Muscle layer of duodenum (tissue), 2 donors: ENCODE measurements at regions not wholly inside any gene's neighbourhood (a gene's known extent, or its start where the extent isn't known, plus 50 kb on each side); places are given as distances from the start of the nearest gene placed in this dataset.

ENCODE experiments used
- H3K27ac ChIP-seq: one replicate; pipeline ENCODE4 v1.7.0; 2013; ENCODE audit warnings: mild to moderate bottlenecking, low read length
- H3K27me3 ChIP-seq: one replicate; pipeline ENCODE4 v1.7.0; 2013; ENCODE audit warnings: low read depth, mild to moderate bottlenecking, control low read depth, low read length
- H3K36me3 ChIP-seq, 2 donors: one replicate each; pipeline ENCODE4 v1.7.0; 2013; ENCODE audit warnings: low read length in 2 of 2, control low read depth in 1 of 2, mild to moderate bottlenecking in 1 of 2; ENCODE audit not compliant: insufficient read depth in 2 of 2, control insufficient read depth in 1 of 2
- H3K4me1 ChIP-seq, 2 donors: one replicate each; pipeline ENCODE4 v1.7.0; 2013; ENCODE audit warnings: low read length in 2 of 2, mild to moderate bottlenecking in 2 of 2, control low read depth in 1 of 2, moderate library complexity in 1 of 2; ENCODE audit not compliant: insufficient read depth in 2 of 2, control insufficient read depth in 1 of 2
- H3K4me3 ChIP-seq, 2 donors: one replicate each; pipeline ENCODE4 v1.7.0; 2013; ENCODE audit warnings: low read length in 2 of 2, low read depth in 1 of 2, mild to moderate bottlenecking in 1 of 2
- H3K9me3 ChIP-seq, 2 donors: one replicate each; pipeline ENCODE4 v1.7.0; 2013; ENCODE audit warnings: low read length in 2 of 2, control low read depth in 1 of 2, mild to moderate bottlenecking in 1 of 2; ENCODE audit not compliant: control insufficient read depth in 1 of 2
- donor health status: healthy.

GRCh38 chr6:14834851-14835530 lies 410.9 kb upstream of the JARID2 start:
- Histone ChIP-seq H3K36me3 (no peaks in the 10 kb centered on the region), H3K9me3 (no peaks in the 10 kb centered on the region), H3K27ac (no peak overlapping the region), H3K4me1 (peaks cover 0 to 5% of the 10 kb centered on the region in 2 donors), H3K4me3 (no peak overlapping the region), H3K27me3 (no peaks in the 10 kb centered on the region)

- Histone ChIP-seq H3K4me1 (peaks cover 0 to 5% of the 10 kb centered on the region in 2 donors), H3K36me3 (no peaks in the 10 kb centered on the region), H3K27me3 (no peaks in the 10 kb centered on the region), H3K9me3 (no peaks in the 10 kb centered on the region), H3K27ac (no peak overlapping the region), H3K4me3 (no peak overlapping the region)
These were observed 408.4 kb upstream of the JARID2 start for GRCh38 chr6:14837435-14837834.

GRCh38 chr6:14838133-14838583 lies 407.7 kb upstream of the JARID2 start:
- Histone ChIP-seq H3K27me3 (no peaks in the 10 kb centered on the region), H3K9me3 (no peaks in the 10 kb centered on the region), H3K36me3 (no peaks in the 10 kb centered on the region), H3K4me3 (no peak overlapping the region), H3K4me1 (peaks cover 0 to 5% of the 10 kb centered on the region in 2 donors), H3K27ac (no peak overlapping the region)

GRCh38 chr6:14841901-14842421 lies 403.9 kb upstream of the JARID2 start:
- peaks cover 0 to 5% of the 10 kb centered on the region in 2 donors for H3K4me1 ChIP-seq
- H3K27me3 ChIP-seq = no peaks in the 10 kb centered on the region
- H3K4me3 ChIP-seq = no peak overlapping the region
- no peaks in the 10 kb centered on the region for H3K36me3 ChIP-seq
- H3K9me3 ChIP-seq = no peaks in the 10 kb centered on the region
- no peak overlapping the region for H3K27ac ChIP-seq

GRCh38 chr6:14844411-14844810 lies 401.5 kb upstream of the JARID2 start:
- Histone ChIP-seq H3K27ac (no peak overlapping the region), H3K36me3 (no peaks in the 10 kb centered on the region), H3K4me3 (no peak overlapping the region)

GRCh38 chr6:14848019-14848418 lies 397.9 kb upstream of the JARID2 start:
- no peaks in the 10 kb centered on the region for H3K36me3 ChIP-seq
- H3K4me3 ChIP-seq = no peak overlapping the region
- no peak overlapping the region for H3K27ac ChIP-seq
- no peaks in the 10 kb centered on the region for H3K27me3 ChIP-seq
- no peaks in the 10 kb centered on the region for H3K4me1 ChIP-seq
- no peaks in the 10 kb centered on the region for H3K9me3 ChIP-seq

More at GRCh38 chr6:14844411-14844810, 401.5 kb upstream of the JARID2 start:
- H3K4me1 ChIP-seq = no peaks in the 10 kb centered on the region
- no peaks in the 10 kb centered on the region for H3K9me3 ChIP-seq
- no peaks in the 10 kb centered on the region for H3K27me3 ChIP-seq

- H3K4me1 ChIP-seq = no peaks in the 10 kb centered on the region
- H3K4me3 ChIP-seq = no peak overlapping the region
These were observed 396.7 kb upstream of the JARID2 start for GRCh38 chr6:14849185-14849584.

GRCh38 chr6:14851281-14851680 lies 394.6 kb upstream of the JARID2 start:
- H3K4me1 ChIP-seq = no peaks in the 10 kb centered on the region
- no peaks in the 10 kb centered on the region for H3K36me3 ChIP-seq
- no peaks in the 10 kb centered on the region for H3K27me3 ChIP-seq
- H3K4me3 ChIP-seq = no peak overlapping the region
- no peaks in the 10 kb centered on the region for H3K9me3 ChIP-seq
- no peak overlapping the region for H3K27ac ChIP-seq

More at GRCh38 chr6:14849185-14849584, 396.7 kb upstream of the JARID2 start:
- no peak overlapping the region for H3K27ac ChIP-seq
- H3K27me3 ChIP-seq = no peaks in the 10 kb centered on the region
- no peaks in the 10 kb centered on the region for H3K36me3 ChIP-seq
- no peaks in the 10 kb centered on the region for H3K9me3 ChIP-seq

GRCh38 chr6:14852375-14852774 lies 393.5 kb upstream of the JARID2 start:
- Histone ChIP-seq H3K27ac (no peak overlapping the region), H3K27me3 (no peaks in the 10 kb centered on the region), H3K9me3 (no peaks in the 10 kb centered on the region), H3K36me3 (no peaks in the 10 kb centered on the region), H3K4me3 (no peak overlapping the region), H3K4me1 (no peaks in the 10 kb centered on the region)

GRCh38 chr6:14856177-14856576 lies 389.7 kb upstream of the JARID2 start:
- Histone ChIP-seq H3K9me3 (no peaks in the 10 kb centered on the region), H3K4me1 (peaks cover 0 to 3% of the 10 kb centered on the region in 2 donors), H3K27me3 (no peaks in the 10 kb centered on the region), H3K27ac (no peak overlapping the region), H3K36me3 (no peaks in the 10 kb centered on the region), H3K4me3 (no peak overlapping the region)

GRCh38 chr6:14857001-14857400 lies 388.9 kb upstream of the JARID2 start:
- no peaks in the 10 kb centered on the region for H3K36me3 ChIP-seq
- H3K27me3 ChIP-seq = no peaks in the 10 kb centered on the region
- peaks cover 0 to 3% of the 10 kb centered on the region in 2 donors for H3K4me1 ChIP-seq
- H3K4me3 ChIP-seq = no peak overlapping the region
- no peaks in the 10 kb centered on the region for H3K9me3 ChIP-seq
- no peak overlapping the region for H3K27ac ChIP-seq

GRCh38 chr6:14857501-14857900 lies 388.4 kb upstream of the JARID2 start:
- Histone ChIP-seq H3K4me3 (no peak overlapping the region), H3K27ac (no peak overlapping the region), H3K36me3 (no peaks in the 10 kb centered on the region), H3K27me3 (no peaks in the 10 kb centered on the region), H3K9me3 (no peaks in the 10 kb centered on the region), H3K4me1 (peaks cover 0 to 3% of the 10 kb centered on the region in 2 donors)
